ENCODE measurements at regions not wholly inside any gene's neighbourhood (a gene's known extent, or its start where the extent isn't known, plus 50 kb on each side); places are given as distances from the start of the nearest gene placed in this dataset.
"Not testable (repeated sequence)": the region's sequence is repeated elsewhere in the genome, so short reads cannot be mapped to it uniquely, and the experiment has no call there.

GRCh38 chr20:22052025-22052650, 346.7 kb downstream of the PAX1 start (continued):
- no peak for TF ChIP-seq ZNF551 (CRISPR knock-in tag; IDR thresholded peaks at IDR 0.05)
- no peak for TF ChIP-seq ZBTB7A (IDR thresholded peaks at IDR 0.05; ENCODE audit: borderline replicate concordance, control insufficient read depth, low read depth, low read length)
- TF ChIP-seq NKRF (IDR thresholded peaks at IDR 0.05; ENCODE audit: borderline replicate concordance): no peak

- POLR2A ChIA-PET; H4K20me1 ChIP-seq (replicated peaks; ENCODE audit: control insufficient read depth, insufficient read depth, low read length); H3K27me3 ChIP-seq (ENCODE audit: control insufficient read depth in 2 of 2, insufficient read depth in 2 of 2, low read length in 2 of 2); DNase-seq (ENCODE audit: extremely low read depth in 1 of 4, low spot score in 3 of 4); CTCF ChIA-PET (ENCODE audit: low intra/inter-chr PET ratio); H3K79me2 ChIP-seq (ENCODE audit: control insufficient read depth, insufficient read depth, low read length); H3K9me1 ChIP-seq (ENCODE audit: control insufficient read depth, insufficient read depth, low read length); H3K9me3 ChIP-seq (replicated peaks; ENCODE audit: control insufficient read depth, insufficient read depth, low read depth, low read length); ATAC-seq; H3K4me2 ChIP-seq (ENCODE audit: insufficient read depth, low read length); intact Hi-C loops (cut with micrococcal nuclease); in situ Hi-C loops (cut with MboI); BruUV-seq (replicated peaks); FAIRE-seq; H3K27ac ChIP-seq (ENCODE audit: extremely low read depth, low read depth, low read length); H3K4me1 ChIP-seq (replicated peaks in 1 of 2; ENCODE audit: control insufficient read depth in 2 of 2, insufficient read depth in 2 of 2, low read length in 2 of 2); H3K36me3 ChIP-seq (ENCODE audit: control insufficient read depth, insufficient read depth, low read length); H3K4me3 ChIP-seq; H3K9ac ChIP-seq (ENCODE audit: insufficient read depth in 1 of 2, low read depth in 2 of 2, low read length in 2 of 2); H2AFZ ChIP-seq (ENCODE audit: low read depth, low read length): not testable (repeated sequence)
- 2% methylated on average over 6 of the region's 13 CpGs for WGBS (ENCODE audit: insufficient coverage, low coverage, missing lambda C conversion rate)
- TF ChIP-seq FOXA3 (CRISPR knock-in tag; conservative IDR thresholded peaks at IDR 0.05 in 1 of 2, IDR thresholded peaks at IDR 0.05 in 1 of 2): peak in 1 of 2 experiments; percentile 35; a peak in 1 of 4 replicates
Observed at GRCh38 chr20:22045956-22046507, 340.6 kb downstream of the PAX1 start.

All from K562 (cell line).